GM18498 (cell line): ENCODE measurements at regions not wholly inside any gene's neighbourhood (a gene's known extent, or its start where the extent isn't known, plus 50 kb on each side); places are given as distances from the start of the nearest gene placed in this dataset.
"Not testable (repeated sequence)": the region's sequence is repeated elsewhere in the genome, so short reads cannot be mapped to it uniquely, and the experiment has no call there.

Experiments
- ATAC-seq: cut with Tn5 transposase; IDR thresholded peaks from one replicate; pipeline ENCODE4 v1.9.1; 2021; ENCODE audit warnings: mild to moderate bottlenecking, moderate library complexity; ENCODE audit not compliant: unreplicated experiment

DNA sequence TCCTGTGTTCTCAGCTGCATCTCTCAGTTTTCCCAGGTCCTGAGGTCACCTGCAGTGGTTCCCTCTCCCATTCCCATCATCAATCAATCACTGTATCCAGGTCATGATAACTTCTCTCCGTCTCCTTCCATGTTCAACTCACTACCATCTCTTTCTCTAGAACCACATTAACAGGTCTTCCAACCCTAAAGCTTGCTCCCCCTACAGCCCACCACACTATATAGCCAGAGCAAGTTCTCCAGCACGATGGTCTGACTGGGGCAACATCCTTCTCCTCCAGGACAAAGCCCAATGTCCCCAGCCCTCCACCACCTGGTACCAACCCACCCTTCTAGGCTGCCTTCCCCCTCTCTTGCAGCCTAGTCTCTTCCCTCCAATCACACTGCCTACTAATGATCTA lies 241.6 kb downstream of the CDK5RAP2 start:
- no peak for ATAC-seq

DNA sequence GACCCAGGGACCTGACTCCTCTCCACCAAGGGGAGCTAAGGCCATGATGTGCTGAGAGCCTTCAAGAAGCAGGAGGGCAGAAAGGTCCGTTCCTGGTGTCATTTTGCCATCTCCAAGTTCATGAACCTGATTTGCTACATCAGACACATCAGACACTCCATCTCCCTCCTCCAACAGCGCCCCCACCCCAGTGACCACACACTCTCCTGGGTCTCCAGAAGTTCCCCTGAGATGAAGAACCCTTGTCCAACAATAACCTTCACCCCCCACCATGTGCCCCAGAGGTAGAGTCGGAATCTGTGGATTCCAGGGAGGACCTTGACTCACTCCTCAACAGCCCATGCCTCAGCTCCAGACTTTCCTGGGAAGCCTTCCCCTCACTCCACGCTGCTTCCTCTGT lies 242.8 kb downstream of the CDK5RAP2 start:
- no peak for ATAC-seq

DNA sequence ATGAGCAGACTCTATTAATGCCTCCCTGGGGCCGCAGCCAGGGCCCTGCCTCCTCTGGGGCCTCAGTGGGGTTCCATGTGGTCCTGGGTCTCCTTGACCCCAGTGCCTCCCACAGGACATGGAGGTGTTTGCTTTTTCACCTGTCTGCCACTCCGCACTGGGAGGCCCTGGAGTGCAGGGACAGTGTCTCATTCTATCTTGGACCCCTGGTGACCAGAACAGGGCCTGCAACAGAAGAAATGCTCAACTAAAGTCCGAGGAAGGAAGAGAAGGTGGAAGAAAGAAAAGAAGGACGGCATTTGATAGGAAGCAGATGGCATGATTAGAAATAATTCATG lies 243.2 kb downstream of the CDK5RAP2 start:
- ATAC-seq = no peak

DNA sequence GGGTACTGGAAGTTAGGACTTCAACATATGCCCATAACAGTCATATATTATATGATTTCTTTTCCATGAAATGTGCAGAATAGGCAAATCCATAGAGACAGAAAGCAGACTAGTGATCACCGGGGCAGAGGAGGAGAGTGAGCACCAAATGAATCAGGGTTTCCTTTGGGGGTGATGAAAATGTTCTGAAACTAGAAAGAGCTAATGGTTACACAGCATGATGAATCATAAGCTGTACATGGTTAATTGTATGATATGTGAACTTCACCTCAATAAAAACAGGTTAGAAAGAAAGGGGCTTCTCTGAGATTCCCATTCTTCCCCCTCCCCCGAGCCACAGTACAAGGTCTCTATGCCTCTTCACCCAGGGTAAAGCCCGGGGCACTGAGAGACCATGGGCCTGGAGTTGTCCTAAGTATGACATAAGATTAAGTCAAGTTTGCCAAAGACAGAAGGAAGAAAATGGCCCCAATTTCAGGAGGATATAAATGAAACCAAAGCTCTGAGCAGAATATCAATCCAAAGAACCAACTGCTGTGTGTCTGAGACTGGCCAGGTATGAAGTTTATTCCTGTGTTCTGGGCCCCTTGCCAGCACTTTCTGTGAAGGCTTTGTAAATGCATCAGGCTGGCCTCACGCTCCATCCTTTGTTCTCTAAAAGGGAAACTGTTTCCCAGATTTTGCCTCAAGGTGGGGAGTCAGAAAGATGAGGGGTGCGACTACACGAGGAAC lies 243.8 kb downstream of the CDK5RAP2 start:
- ATAC-seq = peak; percentile 45

DNA sequence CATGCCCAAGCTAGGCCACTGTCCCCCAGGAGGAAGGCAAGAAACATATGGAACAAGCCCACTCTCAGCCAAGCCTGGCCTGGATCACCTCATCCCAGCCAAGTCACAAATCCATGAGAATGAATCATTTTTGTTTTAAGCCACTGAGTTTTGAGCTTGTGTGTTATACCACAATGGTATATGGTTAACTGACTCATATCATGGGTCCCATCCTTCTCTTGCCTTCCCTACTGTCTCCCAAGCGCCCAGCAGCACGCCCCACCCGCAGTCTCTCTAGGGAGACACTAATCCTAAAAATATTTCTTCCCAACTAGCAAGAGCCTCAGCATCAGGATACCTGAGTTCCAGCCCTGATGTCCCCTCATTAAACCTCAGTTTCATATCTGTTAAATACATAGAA lies 248.1 kb downstream of the CDK5RAP2 start:
- no peak for ATAC-seq

DNA sequence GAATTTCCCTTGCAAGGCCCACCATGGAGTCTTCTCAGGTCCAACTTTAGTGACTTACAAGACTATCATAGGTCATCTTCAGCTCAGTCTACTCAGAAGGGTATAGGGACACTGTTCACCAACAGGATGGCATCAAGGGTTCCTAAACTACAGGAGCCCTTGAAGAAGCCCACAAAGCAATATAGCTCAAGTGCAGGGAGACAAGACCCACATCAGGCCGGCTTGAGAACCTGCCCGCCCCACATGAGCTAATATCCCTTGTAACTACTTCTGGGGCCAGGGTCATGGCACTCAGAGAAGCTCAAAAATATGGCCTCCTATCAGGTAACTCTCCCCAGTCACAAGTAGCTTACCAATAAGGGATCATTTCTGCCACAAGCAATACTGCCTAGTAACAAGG lies 249.9 kb downstream of the CDK5RAP2 start:
- no peak for ATAC-seq

DNA sequence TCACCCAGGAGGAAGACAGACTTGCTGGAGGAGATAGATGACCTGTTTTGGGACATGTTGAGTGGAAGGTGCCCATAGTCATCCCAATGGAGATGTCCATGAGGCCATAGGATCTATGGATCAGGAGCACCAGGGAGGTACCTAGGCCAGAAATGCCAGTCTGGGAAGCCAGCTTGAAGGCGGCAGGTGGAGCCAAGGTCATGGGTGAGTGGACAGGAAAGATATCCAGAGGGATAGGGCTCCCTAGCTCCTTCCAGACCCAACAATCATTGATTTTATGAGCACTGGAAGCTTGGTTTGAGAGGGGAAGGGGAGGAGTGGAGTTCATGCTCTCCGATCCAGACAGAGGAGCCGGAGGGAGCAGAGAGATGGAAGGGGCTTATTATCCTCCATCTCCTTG lies 252.6 kb downstream of the CDK5RAP2 start:
- no peak for ATAC-seq

DNA sequence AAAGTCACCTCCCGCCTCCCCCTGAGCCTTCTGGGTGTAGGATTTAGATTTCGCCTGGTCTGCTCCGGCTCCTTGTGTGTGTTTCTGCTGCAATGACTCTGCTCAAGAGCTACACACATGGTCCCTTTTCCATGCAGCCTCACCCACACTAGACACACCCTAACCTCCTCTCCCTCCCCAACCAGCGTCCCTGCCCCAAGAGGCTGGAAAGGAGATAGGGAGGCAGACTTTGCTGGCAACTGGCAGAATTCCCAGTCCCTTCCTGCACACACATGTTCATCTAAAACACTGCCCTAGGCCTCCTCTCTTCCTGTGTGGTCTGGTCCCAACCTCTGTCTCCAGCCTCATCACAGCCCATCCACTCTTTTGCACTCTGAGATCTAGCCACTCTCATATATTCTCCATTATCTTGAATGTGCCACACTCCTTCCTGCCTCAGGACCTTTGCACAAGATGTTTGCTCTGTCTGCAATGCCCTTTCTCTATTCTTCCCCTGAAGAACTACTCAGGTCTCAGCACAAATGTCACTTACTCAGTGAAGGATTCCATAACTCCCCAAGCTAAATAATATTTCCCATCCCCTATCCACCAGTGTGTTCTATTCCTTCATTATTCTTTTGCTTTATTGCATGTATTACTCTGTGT lies 253.8 kb downstream of the CDK5RAP2 start:
- ATAC-seq = no peak

DNA sequence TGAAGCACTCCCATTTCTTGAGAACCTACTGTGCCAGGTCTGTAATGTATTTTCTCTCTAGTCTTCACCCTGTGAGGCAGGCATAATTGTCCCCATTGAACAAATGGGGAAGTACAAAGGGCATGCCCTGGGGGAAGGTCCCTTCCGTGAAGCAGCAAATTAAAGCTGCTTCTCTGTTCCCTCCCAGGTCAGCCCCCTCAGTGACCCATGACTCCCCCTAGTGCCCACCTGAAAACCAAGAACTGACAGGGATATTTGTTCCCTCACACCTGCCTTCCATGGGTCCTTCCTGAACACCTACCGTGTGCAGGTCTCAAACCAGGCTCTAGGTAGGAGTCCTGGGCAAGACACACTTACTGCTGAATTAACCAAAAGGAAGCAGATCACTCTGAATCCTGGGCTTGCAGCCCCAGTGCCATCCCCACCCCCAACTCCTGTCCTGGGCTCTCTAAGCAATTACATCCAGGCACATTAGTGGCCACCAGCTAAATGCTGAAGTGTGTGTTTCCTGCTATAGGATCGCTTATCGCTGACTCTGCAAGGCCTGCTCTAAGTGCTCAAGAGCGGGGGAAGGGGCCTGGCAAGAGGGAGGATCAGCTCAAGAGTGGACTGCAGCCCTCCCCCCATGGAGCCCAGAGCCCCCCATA lies 254.8 kb downstream of the CDK5RAP2 start:
- no peak for ATAC-seq

DNA sequence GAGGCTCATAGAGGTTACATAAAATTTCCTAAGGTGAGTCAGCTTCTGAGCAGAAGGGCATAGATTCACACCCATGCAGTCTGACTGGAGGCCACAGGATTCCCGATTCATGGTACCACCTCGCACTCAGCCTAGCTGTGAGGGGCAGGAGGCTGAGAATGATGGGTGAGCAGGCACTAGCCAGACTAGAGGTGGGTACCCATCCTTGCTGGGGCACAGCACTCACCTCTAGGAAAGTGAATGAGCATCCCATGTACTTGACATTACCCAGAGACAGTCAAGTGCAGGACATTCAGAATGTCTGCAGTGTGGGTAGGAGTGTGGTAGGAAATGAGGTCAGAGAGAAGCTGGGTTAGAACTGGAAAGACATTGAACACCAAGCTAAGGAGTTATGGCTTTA lies 255.5 kb downstream of the CDK5RAP2 start:
- ATAC-seq = no peak

DNA sequence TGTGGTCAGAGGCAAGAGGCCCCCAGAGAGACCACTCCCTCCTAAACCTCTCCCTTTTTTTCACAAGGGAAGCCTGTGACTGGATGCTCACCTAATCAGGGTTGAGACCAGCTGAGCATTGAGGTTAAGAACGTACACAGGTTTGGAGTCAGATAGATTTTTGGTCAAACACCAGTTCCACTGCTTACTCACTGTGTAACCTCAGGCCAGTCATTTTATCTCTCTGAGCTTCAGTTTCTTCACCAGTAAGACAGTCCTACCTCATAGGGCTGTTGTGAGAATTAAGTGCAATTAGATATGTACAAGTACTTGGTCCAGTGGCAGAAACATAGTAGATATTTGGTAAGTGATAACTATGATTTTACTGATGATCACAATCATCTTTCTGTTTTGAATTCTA lies 256.8 kb downstream of the CDK5RAP2 start:
- no peak for ATAC-seq

DNA sequence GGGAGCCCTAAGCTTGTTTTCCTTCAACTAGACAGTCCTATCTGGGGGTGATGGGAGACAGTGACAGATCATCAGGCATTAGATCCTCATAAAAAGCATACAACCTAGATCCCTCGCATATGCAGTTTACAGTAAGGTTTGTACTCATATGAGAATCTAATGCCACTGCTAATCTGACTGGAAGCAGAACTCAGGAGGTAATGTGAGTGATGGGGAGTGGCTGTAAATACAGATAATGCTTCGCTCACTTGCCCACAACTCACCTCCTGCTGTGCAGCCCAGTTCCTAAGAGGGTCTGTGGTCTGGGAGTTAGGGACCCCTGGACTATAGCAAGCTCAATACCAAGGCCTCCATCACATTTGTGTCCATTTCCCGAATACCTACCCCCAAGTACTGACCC lies 260.5 kb downstream of the CDK5RAP2 start:
- no peak for ATAC-seq

DNA sequence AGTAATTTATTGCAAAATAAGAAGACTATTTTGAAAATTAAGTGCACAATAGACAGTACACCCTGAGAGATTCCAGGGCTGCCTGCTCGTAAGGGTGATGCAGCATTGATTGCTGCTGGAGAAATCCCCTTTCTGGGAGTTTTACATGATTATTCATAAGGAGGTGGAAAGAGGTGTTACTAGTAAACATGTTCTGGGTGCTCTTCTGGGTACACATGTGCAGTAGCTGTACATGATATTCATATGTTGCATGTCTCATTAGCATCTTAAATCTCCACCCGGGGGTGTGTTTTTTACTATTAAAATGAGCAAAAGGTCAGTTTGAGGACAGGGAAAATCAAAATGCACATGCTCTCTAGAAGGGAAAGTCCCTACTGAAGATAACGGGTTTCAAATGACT lies 264.8 kb downstream of the CDK5RAP2 start:
- no peak for ATAC-seq

DNA sequence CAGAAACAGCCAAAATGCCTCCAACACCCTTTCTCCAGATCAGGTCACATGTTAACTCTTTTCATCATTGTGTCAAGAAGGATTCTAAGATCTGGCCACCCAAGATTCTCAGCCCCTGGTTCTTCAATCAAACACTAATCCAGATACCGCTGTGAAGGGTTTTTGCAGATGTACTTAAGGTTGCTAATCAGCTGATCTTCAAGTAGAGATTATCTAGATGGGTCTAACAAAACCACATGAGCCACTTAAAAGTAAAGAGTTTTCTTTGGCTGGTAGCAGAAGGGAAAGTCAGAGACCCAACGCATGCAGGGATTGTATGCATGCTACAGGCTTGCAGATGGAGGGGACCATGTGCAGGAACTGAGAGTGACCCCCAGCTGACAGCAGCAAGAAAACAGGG lies 267.9 kb downstream of the CDK5RAP2 start:
- ATAC-seq = no peak

DNA sequence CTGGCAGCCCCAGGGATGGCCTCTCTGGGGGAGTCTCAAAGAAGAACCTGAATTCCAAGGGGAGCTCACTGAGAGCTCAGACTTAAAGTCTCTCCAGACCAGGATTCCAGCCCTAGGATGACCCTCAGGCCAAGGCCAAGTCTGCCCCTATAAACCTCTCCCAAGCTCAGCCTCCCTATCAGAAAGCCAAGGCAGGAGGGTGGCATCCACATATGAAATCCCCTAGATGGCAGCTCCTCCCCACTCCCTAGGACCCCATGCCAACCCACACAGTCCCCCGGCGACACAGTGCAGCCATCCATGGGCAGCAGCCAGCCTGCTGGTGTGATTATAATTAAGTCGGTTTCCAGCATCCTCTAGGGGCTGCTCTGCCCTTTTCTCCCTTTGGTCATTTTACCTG lies 269.9 kb downstream of the CDK5RAP2 start:
- no peak for ATAC-seq

DNA sequence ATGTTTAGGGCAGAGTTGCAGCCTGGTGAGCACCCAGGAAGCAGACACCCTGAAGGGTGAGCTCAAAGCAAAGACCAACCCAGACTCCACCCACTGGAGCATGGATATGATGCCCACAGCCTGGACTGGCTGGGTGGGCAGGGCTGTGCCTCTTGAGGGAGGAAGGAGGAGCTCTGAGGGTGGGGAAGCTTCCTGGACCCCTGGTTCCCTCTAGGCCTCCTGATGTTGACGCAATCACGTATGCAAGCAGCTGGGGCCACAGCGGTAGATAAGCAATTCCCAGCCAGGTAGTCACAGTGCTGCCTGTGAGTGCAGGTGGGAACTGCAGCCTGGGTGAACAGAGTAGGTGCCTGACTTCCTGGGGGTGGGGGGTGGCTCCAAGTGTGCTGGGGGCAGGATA lies 271.5 kb downstream of the CDK5RAP2 start:
- ATAC-seq = no peak

DNA sequence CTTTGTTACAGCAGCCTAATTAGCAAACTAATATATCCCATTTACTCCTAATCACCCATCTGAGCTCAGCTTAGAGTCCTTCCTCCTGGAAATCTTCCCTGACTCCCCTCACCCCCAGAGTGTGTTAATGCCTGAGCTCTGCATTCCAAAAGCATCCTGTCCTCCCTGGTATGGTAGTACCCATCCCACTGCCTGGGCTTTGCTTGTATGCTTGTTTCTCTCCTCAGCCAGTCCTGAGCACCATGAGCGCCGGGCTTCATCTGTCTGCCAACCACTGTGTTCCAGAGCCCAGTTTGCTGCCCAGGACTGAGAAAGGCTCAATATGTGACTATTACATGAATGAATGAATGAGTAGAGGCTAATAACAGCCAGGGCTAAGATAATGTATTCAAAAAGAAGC lies 272.4 kb downstream of the CDK5RAP2 start:
- ATAC-seq = no peak

DNA sequence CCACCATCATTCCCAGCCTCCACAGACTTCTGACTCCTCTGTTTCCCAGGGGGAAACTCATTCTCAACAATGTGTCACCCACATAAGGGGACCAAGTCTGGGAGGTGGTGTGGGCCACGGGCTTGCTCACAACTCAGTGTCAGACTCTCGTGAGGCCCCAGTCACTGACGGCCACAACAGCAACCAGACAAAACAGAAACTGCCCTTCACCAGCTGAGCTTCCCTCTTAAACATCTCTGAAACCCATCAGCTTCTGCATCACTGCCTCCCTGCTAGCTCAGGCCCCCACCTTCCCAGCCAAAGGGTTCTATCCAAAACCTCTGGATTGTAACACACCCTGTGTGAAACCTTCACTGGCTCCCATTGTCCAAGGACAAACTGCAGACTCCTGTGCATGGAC lies 273.4 kb downstream of the CDK5RAP2 start:
- ATAC-seq = no peak

DNA sequence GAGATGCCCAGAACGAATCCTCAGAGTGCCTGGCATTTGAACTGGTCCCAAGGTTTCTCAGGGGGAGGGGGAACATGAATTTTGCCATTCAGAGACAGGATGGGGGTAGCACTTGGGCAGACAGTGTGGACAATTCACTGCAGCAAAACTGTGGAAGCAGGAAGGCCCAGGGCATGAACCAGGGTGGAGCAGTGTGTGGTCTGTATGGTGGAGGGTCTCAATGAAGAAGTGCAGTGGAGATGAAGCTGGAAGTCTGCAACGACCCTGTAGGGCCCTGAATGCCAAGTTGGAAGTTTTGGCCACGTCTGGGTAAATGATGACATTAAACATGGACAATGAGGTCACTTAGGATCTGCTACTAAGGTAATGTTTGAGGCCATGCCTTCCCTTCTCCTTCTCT lies 273.9 kb downstream of the CDK5RAP2 start:
- no peak for ATAC-seq

DNA sequence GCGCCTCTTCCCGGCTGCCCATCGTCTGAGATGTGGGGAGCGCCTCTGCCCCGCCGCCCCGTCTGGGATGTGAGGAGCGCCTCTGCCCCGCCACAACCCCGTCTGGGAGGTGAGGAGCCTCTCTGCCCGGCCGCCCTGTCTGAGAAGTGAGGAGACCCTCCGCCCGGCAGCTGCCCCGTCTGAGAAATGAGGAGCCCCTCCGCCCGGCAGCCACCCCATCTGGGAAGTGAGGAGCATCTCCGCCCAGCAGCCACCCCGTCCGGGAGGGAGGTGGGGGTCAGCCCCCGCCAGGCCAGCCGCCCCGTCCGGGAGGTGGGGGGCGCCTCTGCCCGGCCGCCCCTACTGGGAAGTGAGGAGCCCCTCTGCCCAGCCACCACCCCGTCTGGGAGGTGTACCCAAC lies 275.1 kb downstream of the CDK5RAP2 start:
- not testable (repeated sequence) for ATAC-seq

DNA sequence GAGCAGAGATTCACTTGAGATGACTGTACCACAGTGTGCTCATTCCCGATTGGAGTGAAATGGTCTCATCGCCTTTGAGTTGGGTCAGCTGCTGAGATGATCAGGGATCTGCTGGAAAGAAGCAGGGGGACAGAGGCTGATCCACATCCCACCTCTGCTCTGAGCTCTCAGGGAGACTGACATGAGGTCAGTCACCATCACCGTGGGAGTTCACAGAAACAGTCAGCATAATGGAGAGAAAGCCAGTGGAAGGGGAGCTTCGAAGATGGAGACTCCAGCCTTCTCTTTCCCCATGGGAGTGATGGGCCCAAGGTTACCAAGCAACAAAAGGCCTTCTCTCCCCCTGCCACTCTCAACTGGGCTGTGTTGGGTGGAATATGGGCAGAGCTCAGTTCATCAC lies 276.4 kb downstream of the CDK5RAP2 start:
- ATAC-seq = no peak

DNA sequence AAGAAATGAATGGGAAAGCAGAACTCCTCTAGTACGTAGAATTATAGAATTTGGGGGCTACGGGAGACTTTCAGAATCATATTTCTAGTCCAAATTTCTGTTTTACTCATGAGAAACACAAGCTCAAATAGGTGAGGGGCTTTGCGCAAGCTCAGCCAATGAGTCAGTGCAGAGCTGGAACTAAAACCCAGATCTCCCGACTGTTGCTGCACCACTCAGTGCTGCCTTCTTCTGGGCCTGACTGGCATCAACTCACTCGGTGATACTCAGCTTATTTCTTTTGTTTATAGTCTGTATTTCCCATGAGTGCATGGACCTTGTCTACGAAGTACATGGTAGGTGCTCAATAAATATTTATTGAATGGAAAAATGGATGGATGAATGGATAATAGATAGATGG lies 280.2 kb downstream of the CDK5RAP2 start:
- ATAC-seq = no peak

DNA sequence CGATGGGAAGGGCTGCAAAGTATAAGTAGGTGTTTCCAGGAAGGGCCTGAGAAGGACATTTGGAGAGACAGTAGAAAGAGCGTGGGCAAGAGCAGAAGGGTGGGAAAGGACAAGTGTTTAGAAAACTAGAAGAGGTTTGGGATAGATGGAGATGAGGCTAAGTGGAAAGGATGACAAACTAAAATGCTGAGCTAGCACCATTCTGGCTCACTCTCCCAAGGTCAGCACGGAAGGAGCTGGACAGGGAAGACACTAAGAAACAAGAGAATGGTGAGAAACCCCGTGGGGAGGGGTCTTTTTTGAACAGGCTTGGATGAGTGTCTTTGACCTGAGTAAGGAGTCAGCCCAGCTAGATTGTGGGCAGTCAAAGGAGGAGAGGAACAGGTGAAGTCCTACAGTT lies 286.0 kb downstream of the CDK5RAP2 start:
- no peak for ATAC-seq
